H9 (cell line): ENCODE measurements at regions not wholly inside any gene's neighbourhood (a gene's known extent, or its start where the extent isn't known, plus 50 kb on each side); places are given as distances from the start of the nearest gene placed in this dataset.

Experiments used
- DNase-seq: peaks from one replicate; pipeline ENCODE4 v3.0.0-alpha.2; 2017
- H2AFZ ChIP-seq: one replicate; pipeline ENCODE4 v1.6.1; 2013; ENCODE audit warnings: mild to moderate bottlenecking, low read length, control low read depth, moderate library complexity
- H2AK5ac ChIP-seq: 2 replicates; pipeline ENCODE4 v1.6.1; 2013; ENCODE audit warnings: low read length, control low read depth, mixed read lengths; ENCODE audit not compliant: insufficient read length
- H2BK120ac ChIP-seq: one replicate; pipeline ENCODE4 v1.6.1; 2013; ENCODE audit warnings: low read depth, mild to moderate bottlenecking, low read length, control low read depth, inconsistent platforms; ENCODE audit not compliant: poor library complexity, severe bottlenecking
- H2BK12ac ChIP-seq: 2 replicates; pipeline ENCODE4 v1.6.1; 2013; ENCODE audit warnings: low read length, control low read depth, mixed read lengths, low read depth; ENCODE audit not compliant: insufficient read length
- H2BK15ac ChIP-seq: 2 replicates; pipeline ENCODE4 v1.6.1; 2013; ENCODE audit warnings: low read depth, low read length, control low read depth
- H2BK20ac ChIP-seq: one replicate; pipeline ENCODE4 v1.6.1; 2013; ENCODE audit warnings: low read depth, mild to moderate bottlenecking, low read length, control low read depth, inconsistent platforms; ENCODE audit not compliant: poor library complexity, severe bottlenecking
- H2BK5ac ChIP-seq: 2 replicates; pipeline ENCODE4 v1.6.1; 2013; ENCODE audit warnings: low read length, control low read depth, mixed read lengths; ENCODE audit not compliant: insufficient read length
- H3K14ac ChIP-seq: 2 replicates; pipeline ENCODE4 v1.6.1; 2013; ENCODE audit warnings: low read length, control low read depth; ENCODE audit not compliant: insufficient read depth
- H3K18ac ChIP-seq: 2 replicates; pipeline ENCODE4 v1.6.1; 2013; ENCODE audit warnings: low read depth, mild to moderate bottlenecking, mixed read lengths, low read length, control low read depth; ENCODE audit not compliant: insufficient read length
- H3K23ac ChIP-seq: 2 replicates; pipeline ENCODE4 v1.6.1; 2013; ENCODE audit warnings: low read length, control low read depth, mixed read lengths, low read depth; ENCODE audit not compliant: insufficient read length
- H3K23me2 ChIP-seq: 2 replicates; pipeline ENCODE4 v1.6.1; 2013; ENCODE audit warnings: low read depth, mild to moderate bottlenecking, mixed read lengths, low read length, control low read depth; ENCODE audit not compliant: insufficient read length, poor library complexity, severe bottlenecking
- H3K27ac ChIP-seq: 2 replicates; pipeline ENCODE4 v1.5.1; 2013; ENCODE audit warnings: low read length, control low read depth, mixed read lengths, low read depth; ENCODE audit not compliant: insufficient read length
- H3K27me3 ChIP-seq: 2 replicates; pipeline ENCODE4 v1.6.1; 2013; ENCODE audit warnings: low read length, control low read depth, inconsistent platforms; ENCODE audit not compliant: insufficient read depth
- H3K4ac ChIP-seq: 2 replicates; pipeline ENCODE4 v1.6.1; 2013; ENCODE audit warnings: low read depth, mild to moderate bottlenecking, control low read depth, inconsistent platforms, low read length, moderate library complexity
- H3K4me1 ChIP-seq: 2 replicates; pipeline ENCODE4 v1.6.1; 2013; ENCODE audit warnings: low read length, control low read depth, inconsistent platforms; ENCODE audit not compliant: insufficient read depth
- H3K4me2 ChIP-seq: 2 replicates; pipeline ENCODE4 v1.6.1; 2013; ENCODE audit warnings: low read length, control low read depth, mixed read lengths; ENCODE audit not compliant: insufficient read length, insufficient read depth
- H3K56ac ChIP-seq: 2 replicates; pipeline ENCODE4 v1.6.1; 2013; ENCODE audit warnings: low read depth, mild to moderate bottlenecking, mixed read lengths, low read length, control low read depth; ENCODE audit not compliant: insufficient read length
- H3K79me1 ChIP-seq: 2 replicates; pipeline ENCODE4 v1.6.1; 2013; ENCODE audit warnings: low read depth, mild to moderate bottlenecking, moderate library complexity, low read length, control low read depth, inconsistent platforms; ENCODE audit not compliant: insufficient read depth, poor library complexity, severe bottlenecking
- H3K79me2 ChIP-seq: 2 replicates; pipeline ENCODE4 v1.6.1; 2013; ENCODE audit warnings: low read length, control low read depth, inconsistent platforms; ENCODE audit not compliant: insufficient read depth
- H3K9ac ChIP-seq: 2 replicates; pipeline ENCODE4 v1.6.1; 2013; ENCODE audit warnings: low read length, control low read depth, mixed read lengths; ENCODE audit not compliant: insufficient read length; ENCODE audit errors: extremely low read depth
- H3K9me3 ChIP-seq: one replicate; pipeline ENCODE4 v1.6.1; 2013; ENCODE audit warnings: low read depth, low read length, inconsistent platforms; ENCODE audit not compliant: control insufficient read depth
- H3T11ph ChIP-seq: one replicate; pipeline ENCODE4 v1.6.1; 2013; ENCODE audit warnings: mild to moderate bottlenecking, low read length, control low read depth, inconsistent platforms
- H4K20me1 ChIP-seq: one replicate; pipeline ENCODE4 v1.6.1; 2013; ENCODE audit not compliant: control insufficient read depth, insufficient read length, insufficient read depth
- H4K5ac ChIP-seq: 2 replicates; pipeline ENCODE4 v1.6.1; 2013; ENCODE audit warnings: low read depth, mild to moderate bottlenecking, mixed read lengths, low read length, control low read depth; ENCODE audit not compliant: insufficient read length
- H4K8ac ChIP-seq: replicated peaks from 2 replicates; pipeline ENCODE4 v1.6.1; 2013; ENCODE audit warnings: low read length, control low read depth, mixed read lengths, low read depth; ENCODE audit not compliant: insufficient read length
- H4K91ac ChIP-seq: 2 replicates; pipeline ENCODE4 v1.6.1; 2013; ENCODE audit warnings: low read depth, mild to moderate bottlenecking, moderate library complexity, mixed read lengths, low read length, control low read depth; ENCODE audit not compliant: insufficient read length
- H3K27ac Mint-ChIP-seq, 3 experiments: 2 replicates in 2 of 3; 3 replicates in 1 of 3; pipeline ENCODE4 v1.8.0; 2020 to 2021; ENCODE audit warnings: mixed read lengths in 3 of 3, mild to moderate bottlenecking in 1 of 3, moderate library complexity in 1 of 3
- H3K27me3 Mint-ChIP-seq: 2 replicates; pipeline ENCODE4 v1.8.0; 2021; ENCODE audit warnings: low read depth, mild to moderate bottlenecking, moderate library complexity, mixed read lengths
- H3K36me3 Mint-ChIP-seq, 3 experiments: 2 replicates in 2 of 3; 3 replicates in 1 of 3; pipeline ENCODE4 v1.8.0; 2020 to 2021; ENCODE audit warnings: low read depth in 3 of 3, mixed read lengths in 3 of 3; ENCODE audit not compliant: insufficient read depth in 1 of 3
- H3K4me1 Mint-ChIP-seq, 2 experiments: 2 replicates each; pipeline ENCODE4 v1.8.0; 2020; ENCODE audit warnings: mixed read lengths in 2 of 2
- H3K4me3 Mint-ChIP-seq, 2 experiments: 2 replicates in 1 of 2; 3 replicates in 1 of 2; pipeline ENCODE4 v1.8.0; 2020 to 2021; ENCODE audit warnings: mild to moderate bottlenecking in 2 of 2, mixed read lengths in 2 of 2, moderate library complexity in 1 of 2
- H3K9me3 Mint-ChIP-seq, 2 experiments: 2 replicates in 1 of 2; 3 replicates in 1 of 2; pipeline ENCODE4 v1.8.0; 2020; ENCODE audit warnings: mild to moderate bottlenecking in 2 of 2, mixed read lengths in 2 of 2, moderate library complexity in 1 of 2
- CTCF ChIP-seq: fragments of 200-600 bp; sonication (generic); conservative IDR thresholded peaks from 3 replicates; pipeline ENCODE4 v1.8.0; 2021; ENCODE audit warnings: antibody characterized with exemption, mild to moderate bottlenecking
- WGBS: extraction: QIAGEN DNeasy Blood & Tissue Kit; methylation state at CpG from one replicate; pipeline ENCODE4 v1.1.7; 2013; ENCODE audit warnings: missing lambda C conversion rate, low lambda C conversion rate, mixed read lengths; ENCODE audit not compliant: insufficient read length; ENCODE audit errors: extremely low coverage; 5-methylcytosine and 5-hydroxymethylcytosine counted together

- Histone ChIP-seq H4K20me1 (no peaks in the 10 kb centered on the region), H3K79me2 (no peaks in the 10 kb centered on the region), H3K4me2 (no peak overlapping the region), H3K56ac (no peak overlapping the region), H2BK5ac (no peak overlapping the region), H2AK5ac (no peak overlapping the region), H4K5ac (no peak overlapping the region), H3K79me1 (no peaks in the 10 kb centered on the region), H2BK15ac (no peak overlapping the region), H2BK120ac (no peak overlapping the region), H2BK12ac (no peak overlapping the region), H2BK20ac (no peak overlapping the region), H3K23ac (no peak overlapping the region), H3K23me2 (no peaks in the 10 kb centered on the region), H3T11ph (no peak overlapping the region), H3K4me1 (no peaks in the 10 kb centered on the region), H3K9ac (no peak overlapping the region), H3K18ac (no peak overlapping the region), H2AFZ (no peak overlapping the region), H3K4ac (no peak overlapping the region), H4K8ac (no peak overlapping the region), H3K27ac (no peak overlapping the region), H3K14ac (no peak overlapping the region), H3K9me3 (no peaks in the 10 kb centered on the region), H3K27me3 (no peaks in the 10 kb centered on the region), H4K91ac (no peak overlapping the region)
- WGBS, result no CpG with 5 or more reads among the region's 4 CpGs
- peaks cover 11 to 12% of the 10 kb centered on the region in 2 experiments for H3K4me1 Mint-ChIP-seq
- 0 out of 7 replicates have a peak overlapping the region, but pooled peaks of 1 of the 3 experiments have one; percentile 22 for H3K27ac Mint-ChIP-seq
- H3K9me3 Mint-ChIP-seq, result no peaks in the 10 kb centered on the region
- H3K4me3 Mint-ChIP-seq, result no peak overlapping the region
- no peak for TF ChIP-seq CTCF
- H3K36me3 Mint-ChIP-seq, result no peaks in the 10 kb centered on the region
- no peaks in the 10 kb centered on the region for H3K27me3 Mint-ChIP-seq
- no peak for DNase-seq
Observed at GRCh38 chr6:134754013-134754690, 195.7 kb downstream of the ALDH8A1 start.
